ENCODE measurements at regions not wholly inside any gene's neighbourhood (a gene's known extent, or its start where the extent isn't known, plus 50 kb on each side); places are given as distances from the start of the nearest gene placed in this dataset.
"Not testable (repeated sequence)": the region's sequence is repeated elsewhere in the genome, so short reads cannot be mapped to it uniquely, and the experiment has no call there.

GRCh38 chr9:22210262-22210661 lies 201.2 kb upstream of the CDKN2B start:
- no peaks in the 10 kb centered on the region for H3K9me3 Mint-ChIP-seq
- H3K27me3 Mint-ChIP-seq (ENCODE audit: low read depth) = peaks cover 23% of the 10 kb centered on the region
- H3K4me3 Mint-ChIP-seq = no peak overlapping the region
- H3K27ac Mint-ChIP-seq = no peak overlapping the region
- DNase-seq (ENCODE audit: low spot score) = peak; percentile 28
- peaks cover 19% of the 10 kb centered on the region for H3K4me1 Mint-ChIP-seq (ENCODE audit: low read depth)
- H3K36me3 Mint-ChIP-seq (ENCODE audit: low read depth) = peaks cover 1% of the 10 kb centered on the region

DNA sequence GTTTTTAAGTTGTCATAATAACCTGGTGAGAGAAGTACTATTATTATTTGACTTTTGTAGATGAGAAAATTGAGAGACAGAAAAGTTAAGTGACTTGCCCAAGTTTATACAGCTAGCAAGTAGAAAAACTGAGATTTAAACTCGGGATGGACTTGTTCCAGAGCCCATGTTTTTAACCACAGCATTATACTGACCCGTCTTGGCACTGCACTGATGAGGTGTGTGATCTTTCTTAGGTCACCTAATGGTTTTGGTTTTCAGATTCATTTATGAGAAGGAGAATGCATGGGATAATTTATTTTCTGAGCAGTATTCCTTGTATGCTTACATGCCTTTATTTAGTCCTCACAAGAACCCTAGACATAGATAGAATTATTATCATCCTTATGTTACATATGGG lies 201.8 kb upstream of the CDKN2B start:
- Mint-ChIP-seq H3K4me3 (no peak overlapping the region), H3K4me1 (ENCODE audit: low read depth) (peaks cover 19% of the 10 kb centered on the region), H3K27me3 (ENCODE audit: low read depth) (peaks cover 23% of the 10 kb centered on the region), H3K36me3 (ENCODE audit: low read depth) (peaks cover 1% of the 10 kb centered on the region), H3K9me3 (no peaks in the 10 kb centered on the region), H3K27ac (no peak overlapping the region)
- DNase-seq (ENCODE audit: low spot score) = no peak

- Mint-ChIP-seq H3K4me1 (ENCODE audit: low read depth) (peaks cover 19% of the 10 kb centered on the region), H3K27ac (no peak overlapping the region), H3K36me3 (ENCODE audit: low read depth) (peaks cover 1% of the 10 kb centered on the region), H3K9me3 (no peaks in the 10 kb centered on the region), H3K27me3 (ENCODE audit: low read depth) (peaks cover 25% of the 10 kb centered on the region), H3K4me3 (no peak overlapping the region)
- DNase-seq (ENCODE audit: low spot score) = no peak
Measured at GRCh38 chr9:22211588-22212360, 202.7 kb upstream of the CDKN2B start.

DNA sequence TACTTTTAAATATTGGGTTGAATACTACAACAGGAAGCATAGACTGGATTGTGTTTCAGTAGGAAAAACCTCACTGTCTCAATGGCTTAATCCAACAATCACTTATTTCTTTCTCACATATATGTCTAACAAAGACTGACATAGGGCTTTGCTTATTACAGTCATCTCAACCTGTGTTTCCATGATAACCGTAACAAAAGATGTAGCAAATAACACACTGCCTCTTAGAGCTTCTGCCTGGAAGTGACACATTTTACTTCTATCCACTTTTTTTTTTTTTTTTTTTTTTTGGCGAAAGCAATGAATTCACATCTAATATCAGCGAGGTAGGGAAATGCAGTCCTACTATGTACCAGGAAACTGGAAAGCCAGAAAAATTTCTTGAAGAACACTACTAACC lies 204.9 kb upstream of the CDKN2B start:
- H3K36me3 Mint-ChIP-seq (ENCODE audit: low read depth) = peaks cover 1% of the 10 kb centered on the region
- H3K27me3 Mint-ChIP-seq (ENCODE audit: low read depth) = peaks cover 20% of the 10 kb centered on the region
- H3K4me3 Mint-ChIP-seq = no peak overlapping the region
- DNase-seq (ENCODE audit: low spot score) = no peak
- no peak overlapping the region for H3K27ac Mint-ChIP-seq
- H3K9me3 Mint-ChIP-seq = no peaks in the 10 kb centered on the region
- peaks cover 12% of the 10 kb centered on the region for H3K4me1 Mint-ChIP-seq (ENCODE audit: low read depth)

GRCh38 chr9:22214497-22215031 lies 205.5 kb upstream of the CDKN2B start:
- no peak overlapping the region for H3K27ac Mint-ChIP-seq
- H3K9me3 Mint-ChIP-seq = no peaks in the 10 kb centered on the region
- peaks cover 20% of the 10 kb centered on the region for H3K27me3 Mint-ChIP-seq (ENCODE audit: low read depth)
- H3K4me1 Mint-ChIP-seq (ENCODE audit: low read depth) = peaks cover 8% of the 10 kb centered on the region
- no peak for DNase-seq (ENCODE audit: low spot score)
- H3K4me3 Mint-ChIP-seq = no peak overlapping the region
- no peaks in the 10 kb centered on the region for H3K36me3 Mint-ChIP-seq (ENCODE audit: low read depth)

DNA sequence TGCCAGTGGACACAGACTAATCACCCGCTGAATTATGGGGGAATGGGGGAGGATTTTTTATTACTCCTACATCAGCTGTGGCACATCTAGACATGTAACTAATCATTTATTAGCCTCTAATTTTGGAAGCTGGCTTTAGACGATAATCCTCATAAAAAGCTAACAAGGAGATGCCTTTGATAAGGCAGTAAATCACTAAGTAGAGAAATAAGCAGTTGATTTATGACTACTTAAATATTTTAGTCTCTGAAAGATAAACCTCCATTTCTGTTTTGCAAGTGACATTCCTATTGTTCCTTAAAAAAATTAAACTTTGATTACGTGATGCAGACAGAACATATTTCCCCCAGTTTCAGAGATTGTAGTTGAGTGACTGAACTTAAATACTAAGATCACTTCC lies 206.4 kb upstream of the CDKN2B start:
- H3K9me3 Mint-ChIP-seq = no peaks in the 10 kb centered on the region
- peaks cover 20% of the 10 kb centered on the region for H3K27me3 Mint-ChIP-seq (ENCODE audit: low read depth)
- H3K4me3 Mint-ChIP-seq = no peak overlapping the region
- H3K36me3 Mint-ChIP-seq (ENCODE audit: low read depth) = no peaks in the 10 kb centered on the region
- peaks cover 8% of the 10 kb centered on the region for H3K4me1 Mint-ChIP-seq (ENCODE audit: low read depth)
- no peak overlapping the region for H3K27ac Mint-ChIP-seq
- DNase-seq (ENCODE audit: low spot score) = no peak

- H3K27ac Mint-ChIP-seq = no peak overlapping the region
- no peaks in the 10 kb centered on the region for H3K9me3 Mint-ChIP-seq
- H3K4me1 Mint-ChIP-seq (ENCODE audit: low read depth) = peaks cover 3% of the 10 kb centered on the region
- no peaks in the 10 kb centered on the region for H3K36me3 Mint-ChIP-seq (ENCODE audit: low read depth)
- peaks cover 12% of the 10 kb centered on the region for H3K27me3 Mint-ChIP-seq (ENCODE audit: low read depth)
- DNase-seq (ENCODE audit: low spot score) = no peak
- no peak overlapping the region for H3K4me3 Mint-ChIP-seq
Measured at GRCh38 chr9:22216730-22217172, 207.6 kb upstream of the CDKN2B start.

DNA sequence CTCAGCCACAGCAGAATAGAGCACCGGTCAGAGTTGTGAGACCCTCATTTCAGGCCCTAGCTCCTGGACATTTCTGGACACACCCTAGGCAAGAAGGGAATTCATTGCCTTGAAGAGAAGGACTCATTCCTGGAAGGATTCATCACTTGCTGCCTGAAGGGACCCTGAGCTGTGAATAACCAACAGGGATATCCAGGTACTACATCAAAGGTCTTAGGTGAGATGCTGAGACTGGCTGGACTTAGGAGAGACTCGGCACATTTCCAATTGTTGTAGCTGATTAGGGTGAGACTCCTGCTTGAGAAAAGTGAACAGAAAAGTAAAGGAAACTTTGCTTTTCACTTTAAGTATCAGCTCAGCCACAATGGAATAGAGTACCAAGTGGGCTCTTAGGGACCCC lies 208.1 kb upstream of the CDKN2B start:
- no peaks in the 10 kb centered on the region for H3K36me3 Mint-ChIP-seq (ENCODE audit: low read depth)
- DNase-seq (ENCODE audit: low spot score) = no peak
- peaks cover 9% of the 10 kb centered on the region for H3K27me3 Mint-ChIP-seq (ENCODE audit: low read depth)
- H3K9me3 Mint-ChIP-seq = no peaks in the 10 kb centered on the region
- peaks cover 3% of the 10 kb centered on the region for H3K4me1 Mint-ChIP-seq (ENCODE audit: low read depth)
- H3K27ac Mint-ChIP-seq = no peak overlapping the region
- H3K4me3 Mint-ChIP-seq = no peak overlapping the region

- not testable (repeated sequence) for H3K4me3 Mint-ChIP-seq; DNase-seq (ENCODE audit: low spot score); H3K9me3 Mint-ChIP-seq; H3K36me3 Mint-ChIP-seq (ENCODE audit: low read depth); H3K4me1 Mint-ChIP-seq (ENCODE audit: low read depth); H3K27ac Mint-ChIP-seq
- peaks cover 22% of the 10 kb centered on the region for H3K27me3 Mint-ChIP-seq (ENCODE audit: low read depth)
Measured at GRCh38 chr9:22225856-22226255, 216.8 kb upstream of the CDKN2B start.

- Mint-ChIP-seq H3K27me3 (ENCODE audit: low read depth) (peaks cover 29% of the 10 kb centered on the region), H3K9me3 (no peaks in the 10 kb centered on the region), H3K4me3 (no peak overlapping the region), H3K27ac (no peak overlapping the region), H3K36me3 (ENCODE audit: low read depth) (no peaks in the 10 kb centered on the region), H3K4me1 (ENCODE audit: low read depth) (no peaks in the 10 kb centered on the region)
- DNase-seq (ENCODE audit: low spot score) = no peak
Measured at GRCh38 chr9:22227986-22228385, 218.6 kb upstream of the DMRTA1 start.

- no peak for DNase-seq (ENCODE audit: low spot score)
- Mint-ChIP-seq H3K27ac (no peak overlapping the region), H3K4me1 (ENCODE audit: low read depth) (no peaks in the 10 kb centered on the region), H3K4me3 (no peak overlapping the region), H3K9me3 (no peaks in the 10 kb centered on the region), H3K27me3 (ENCODE audit: low read depth) (peaks cover 28% of the 10 kb centered on the region), H3K36me3 (ENCODE audit: low read depth) (no peaks in the 10 kb centered on the region)
Measured at GRCh38 chr9:22228542-22228941, 218.1 kb upstream of the DMRTA1 start.

GRCh38 chr9:22229069-22229468 lies 217.6 kb upstream of the DMRTA1 start:
- Mint-ChIP-seq H3K4me3 (no peak overlapping the region), H3K36me3 (ENCODE audit: low read depth) (no peaks in the 10 kb centered on the region), H3K4me1 (ENCODE audit: low read depth) (no peaks in the 10 kb centered on the region), H3K27me3 (ENCODE audit: low read depth) (peaks cover 29% of the 10 kb centered on the region), H3K9me3 (no peaks in the 10 kb centered on the region), H3K27ac (no peak overlapping the region)
- DNase-seq (ENCODE audit: low spot score) = no peak

DNA sequence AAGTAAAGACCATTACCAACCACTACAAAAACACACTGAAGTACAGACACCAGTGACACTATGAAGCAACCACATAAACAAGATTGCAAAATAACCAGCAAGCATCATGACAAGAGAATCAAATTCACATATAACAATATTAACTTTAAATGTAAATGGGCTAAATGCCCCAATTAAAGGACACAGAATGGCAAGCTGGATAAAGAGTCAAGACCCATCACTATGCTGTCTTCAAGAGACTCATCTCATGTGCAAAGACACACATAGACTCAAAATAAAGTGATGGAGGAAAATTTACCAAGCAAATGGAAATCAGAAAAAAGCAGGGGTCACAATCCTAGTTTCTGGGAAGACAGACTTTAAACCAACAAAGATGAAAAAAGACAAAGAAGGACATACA lies 215.3 kb upstream of the DMRTA1 start:
- H3K4me1 Mint-ChIP-seq (ENCODE audit: low read depth); H3K36me3 Mint-ChIP-seq (ENCODE audit: low read depth); DNase-seq (ENCODE audit: low spot score); H3K4me3 Mint-ChIP-seq; H3K27ac Mint-ChIP-seq; H3K9me3 Mint-ChIP-seq: not testable (repeated sequence)
- H3K27me3 Mint-ChIP-seq (ENCODE audit: low read depth) = peaks cover 38% of the 10 kb centered on the region

DNA sequence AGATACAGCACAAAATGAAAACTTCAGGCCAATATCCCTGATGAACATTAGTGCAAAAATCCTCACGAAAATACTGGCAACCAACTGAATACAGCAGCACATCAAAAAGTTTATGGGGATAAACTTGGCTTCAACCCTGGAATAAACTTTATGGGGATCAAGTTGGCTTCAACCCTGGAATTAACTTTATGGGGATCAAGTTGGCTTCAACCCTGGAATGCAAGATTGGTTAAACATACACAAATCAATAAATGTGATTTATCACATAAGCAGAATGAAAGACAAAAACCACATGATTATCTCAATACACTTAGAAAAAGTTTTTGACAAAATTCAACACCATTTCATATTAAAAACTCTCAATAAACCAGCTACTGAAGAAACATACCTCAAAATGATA lies 213.7 kb upstream of the DMRTA1 start:
- no peaks in the 10 kb centered on the region for H3K36me3 Mint-ChIP-seq (ENCODE audit: low read depth)
- H3K27ac Mint-ChIP-seq = no peak overlapping the region
- no peak overlapping the region for H3K4me3 Mint-ChIP-seq
- H3K4me1 Mint-ChIP-seq (ENCODE audit: low read depth) = peaks cover 7% of the 10 kb centered on the region
- DNase-seq (ENCODE audit: low spot score) = no peak
- no peaks in the 10 kb centered on the region for H3K9me3 Mint-ChIP-seq
- H3K27me3 Mint-ChIP-seq (ENCODE audit: low read depth) = peaks cover 40% of the 10 kb centered on the region

All from T-helper 2 cell treated with Interferon-gamma antibody and Interleukin-4, amounts not matched to agents 5 μg/mL and 100 μg/mL, for 36 hours (primary cell).